Lower leg skin (tissue), 4 donors: ENCODE measurements at regions not wholly inside any gene's neighbourhood (a gene's known extent, or its start where the extent isn't known, plus 50 kb on each side); places are given as distances from the start of the nearest gene placed in this dataset.

Source experiments
- DNase-seq, 2 donors: peaks; one replicate each; pipeline ENCODE4 v3.0.0-alpha.2; 2019; ENCODE audit warnings: low spot score in 2 of 2
- H3K4me3 ChIP-seq: fragments of 200-600 bp; sonication (generic); 2 replicates; pipeline ENCODE4 v1.5.1; 2017; ENCODE audit warnings: mild to moderate bottlenecking, low read depth; ENCODE audit not compliant: poor library complexity, severe bottlenecking
- POLR2A ChIP-seq, 2 donors: fragments of 450-650 bp; IDR thresholded peaks; one replicate each; pipeline ENCODE4 v1.6.1; 2016 to 2017; ENCODE audit warnings: antibody characterized with exemption in 2 of 2, mild to moderate bottlenecking in 1 of 2, moderate library complexity in 1 of 2
- WGBS, 2 donors: methylation state at CpG; one replicate each; pipeline ENCODE4 v1.1.5; 2018; 5-methylcytosine and 5-hydroxymethylcytosine counted together
- intact Hi-C: fragments of 100-400 bp; cut with DNase I; formaldehyde crosslinking; loops from one replicate; pipeline ENCODE4 v1.15.0; 2023; ENCODE audit warnings: low total_unique reads
- TF ChIP-seq, protein P1 (sequence below), 3 donors: fragments of 450-650 bp; IDR thresholded peaks; one replicate each; pipeline ENCODE4 v1.5.1; 2016; ENCODE audit warnings: antibody characterized with exemption in 3 of 3, mild to moderate bottlenecking in 3 of 3, moderate library complexity in 2 of 3

DNA sequence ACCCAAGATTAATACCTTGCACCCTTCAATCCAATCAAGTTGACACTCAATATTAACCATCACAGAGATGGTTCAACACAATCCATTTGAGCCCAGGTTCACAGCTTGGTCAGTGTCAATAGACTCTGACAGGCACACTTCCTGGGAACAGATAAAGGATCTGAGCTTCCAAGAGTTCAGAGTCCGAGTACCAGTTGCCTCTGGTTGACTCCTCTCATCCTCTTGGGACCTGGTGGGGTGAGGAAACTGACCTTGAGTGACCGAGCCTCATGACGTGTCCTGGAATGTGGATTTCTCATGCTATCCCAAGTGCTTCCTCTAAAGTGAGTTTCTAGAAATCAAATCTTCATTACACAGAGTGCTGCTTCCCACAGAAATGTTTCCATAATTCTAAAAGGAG is 162.0 kb downstream of the CYP26A1 start:
- intact Hi-C loops: no loop called here
- no peak for DNase-seq
- WGBS, 2 donors: 58 to 72% methylated on average over 3 of the region's 3 CpGs
- TF ChIP-seq POLR2A (IDR thresholded peaks at IDR 0.05): no peak
- TF ChIP-seq, protein P1, sequence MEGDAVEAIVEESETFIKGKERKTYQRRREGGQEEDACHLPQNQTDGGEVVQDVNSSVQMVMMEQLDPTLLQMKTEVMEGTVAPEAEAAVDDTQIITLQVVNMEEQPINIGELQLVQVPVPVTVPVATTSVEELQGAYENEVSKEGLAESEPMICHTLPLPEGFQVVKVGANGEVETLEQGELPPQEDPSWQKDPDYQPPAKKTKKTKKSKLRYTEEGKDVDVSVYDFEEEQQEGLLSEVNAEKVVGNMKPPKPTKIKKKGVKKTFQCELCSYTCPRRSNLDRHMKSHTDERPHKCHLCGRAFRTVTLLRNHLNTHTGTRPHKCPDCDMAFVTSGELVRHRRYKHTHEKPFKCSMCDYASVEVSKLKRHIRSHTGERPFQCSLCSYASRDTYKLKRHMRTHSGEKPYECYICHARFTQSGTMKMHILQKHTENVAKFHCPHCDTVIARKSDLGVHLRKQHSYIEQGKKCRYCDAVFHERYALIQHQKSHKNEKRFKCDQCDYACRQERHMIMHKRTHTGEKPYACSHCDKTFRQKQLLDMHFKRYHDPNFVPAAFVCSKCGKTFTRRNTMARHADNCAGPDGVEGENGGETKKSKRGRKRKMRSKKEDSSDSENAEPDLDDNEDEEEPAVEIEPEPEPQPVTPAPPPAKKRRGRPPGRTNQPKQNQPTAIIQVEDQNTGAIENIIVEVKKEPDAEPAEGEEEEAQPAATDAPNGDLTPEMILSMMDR (IDR thresholded peaks at IDR 0.05): no peak
- no peak overlapping the region for H3K4me3 ChIP-seq

DNA sequence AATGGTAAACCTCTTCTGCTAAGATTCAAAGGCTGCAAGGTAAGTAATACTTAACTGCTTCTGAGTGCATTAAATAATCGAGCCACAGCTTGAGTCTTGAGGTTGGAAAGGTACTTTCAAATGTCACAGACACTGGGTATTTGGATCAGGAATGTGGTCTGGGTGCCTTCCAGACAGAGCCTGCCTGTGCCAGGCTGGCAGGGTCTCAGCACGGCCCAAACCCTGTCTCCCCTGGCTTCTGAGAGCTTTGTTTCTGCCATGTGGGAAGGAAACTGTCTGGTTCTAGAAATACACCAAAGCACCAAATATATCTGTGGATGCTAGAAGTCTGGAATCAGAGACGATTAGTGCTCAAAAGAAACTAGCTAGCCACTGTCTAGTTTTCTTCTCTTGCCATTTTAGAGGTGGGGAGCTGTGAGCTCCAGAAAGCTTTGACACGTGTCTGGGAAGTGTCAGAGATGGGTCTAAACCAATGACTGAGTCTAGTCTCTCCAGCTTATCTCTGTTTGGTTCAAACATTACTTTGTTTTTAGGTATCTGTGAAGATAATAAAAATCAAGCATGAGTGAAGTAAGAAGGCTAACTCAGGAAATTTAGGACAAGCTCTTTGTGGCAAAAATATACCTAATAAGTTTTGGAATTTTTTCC is 162.8 kb downstream of the CYP26A1 start:
- 46 to 56% methylated on average over 4 of the region's 4 CpGs for WGBS, 2 donors
- DNase-seq: no peak
- TF ChIP-seq, protein P1 (IDR thresholded peaks at IDR 0.05): no peak
- TF ChIP-seq POLR2A (IDR thresholded peaks at IDR 0.05): no peak
- intact Hi-C loops: no loop called here
- H3K4me3 ChIP-seq: no peak overlapping the region

DNA sequence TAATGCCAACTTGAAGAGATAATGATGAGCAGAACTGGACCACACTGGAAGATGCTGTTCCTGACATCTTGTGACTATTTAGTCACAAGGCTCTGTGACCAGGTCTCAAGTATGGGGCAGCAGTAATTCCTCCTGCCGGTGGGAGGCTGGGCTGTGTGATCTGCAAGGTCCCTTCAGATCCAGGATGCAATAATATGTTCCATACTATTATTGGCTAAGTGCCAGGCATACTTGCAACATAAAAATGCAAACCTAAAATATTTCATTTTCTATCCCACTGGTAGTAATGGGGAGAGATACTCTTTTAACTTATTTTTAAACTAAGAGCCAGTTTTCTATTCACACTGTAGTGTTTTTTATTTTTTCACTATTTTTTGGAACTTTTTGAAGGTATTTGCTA is 171.5 kb downstream of the CYP26A1 start:
- WGBS, 2 donors: 17 to 33% methylated on average over 1 of the region's 1 CpG
- H3K4me3 ChIP-seq: no peak overlapping the region
- TF ChIP-seq, protein P1 (IDR thresholded peaks at IDR 0.05): no peak
- no peak for TF ChIP-seq POLR2A (IDR thresholded peaks at IDR 0.05)
- no peak for DNase-seq
- intact Hi-C loops: no loop called here

DNA sequence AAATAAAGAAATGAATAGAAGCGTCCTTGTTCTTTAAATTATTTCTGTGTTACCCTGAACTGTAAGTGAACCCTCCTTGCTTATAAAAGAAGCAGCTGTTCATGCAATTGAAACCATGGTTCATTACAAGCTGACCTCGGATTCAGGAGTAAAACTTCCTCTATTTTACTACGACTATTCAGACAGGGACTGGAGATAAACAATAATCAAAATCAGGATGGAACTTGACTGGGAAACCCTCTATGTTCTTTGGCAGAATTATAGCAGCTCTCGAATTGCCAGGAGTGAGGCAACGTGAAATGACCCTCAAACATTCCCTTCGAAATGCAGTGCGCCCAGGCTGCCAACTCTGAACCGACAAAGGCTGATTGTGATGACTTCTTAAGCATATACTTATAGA is 172.1 kb downstream of the CYP26A1 start:
- WGBS, 2 donors: 41% methylated on average over 8 of the region's 8 CpGs
- TF ChIP-seq, protein P1 (IDR thresholded peaks at IDR 0.05): no peak
- TF ChIP-seq POLR2A (IDR thresholded peaks at IDR 0.05): no peak
- no peak for DNase-seq
- H3K4me3 ChIP-seq: no peak overlapping the region
- intact Hi-C loops: no loop called here

DNA sequence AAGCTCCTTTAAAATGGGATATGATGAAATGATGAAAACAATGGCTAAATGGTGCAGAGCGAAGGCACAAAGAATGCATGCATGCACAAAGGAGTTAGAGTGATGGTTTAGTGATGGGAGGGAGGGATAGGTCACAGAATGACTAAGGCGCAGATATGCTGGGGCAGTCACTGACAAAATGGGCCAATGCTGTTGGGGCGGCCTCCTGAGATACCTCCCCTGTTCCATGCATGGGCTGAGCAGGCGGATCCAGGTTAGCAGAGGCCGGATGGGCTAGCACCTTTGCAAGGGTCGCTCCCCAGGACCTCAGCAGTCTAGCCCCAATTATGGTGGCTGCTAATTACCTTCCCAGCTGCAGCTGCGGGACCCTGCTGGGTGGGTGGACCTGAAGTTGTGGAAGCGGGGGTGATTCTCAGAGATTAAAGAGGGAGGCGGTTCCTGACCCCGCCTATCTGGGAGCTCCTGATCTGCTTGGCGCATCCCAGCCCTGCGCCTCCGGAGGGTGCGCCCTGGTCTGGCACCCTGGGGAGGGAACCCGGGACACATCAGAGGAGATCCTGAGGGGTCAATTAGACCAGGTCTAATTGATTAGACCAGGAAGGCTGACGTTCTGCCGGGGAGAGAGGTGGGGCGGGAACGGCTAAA is 175.0 kb downstream of the CYP26A1 start:
- intact Hi-C loops: no loop called here
- no peak for TF ChIP-seq POLR2A (IDR thresholded peaks at IDR 0.05)
- TF ChIP-seq, protein P1 (IDR thresholded peaks at IDR 0.05): no peak

More for the DNA sequence above, 175.0 kb downstream of the CYP26A1 start:
- 73 to 78% methylated on average over 19 of the region's 19 CpGs for WGBS, 2 donors
- no peak overlapping the region for H3K4me3 ChIP-seq
- no peak for DNase-seq
